Ammon's horn (tissue), 1 donor: ENCODE measurements at regions not wholly inside any gene's neighbourhood (a gene's known extent, or its start where the extent isn't known, plus 50 kb on each side); places are given as distances from the start of the nearest gene placed in this dataset.
A peak's percentile ranks its signal among the peaks of the same experiment; 100 is the strongest.

ENCODE experiments used
- DNase-seq: peaks from one replicate; pipeline ENCODE4 v3.0.0-alpha.2; 2016; ENCODE audit warnings: low spot score

DNA sequence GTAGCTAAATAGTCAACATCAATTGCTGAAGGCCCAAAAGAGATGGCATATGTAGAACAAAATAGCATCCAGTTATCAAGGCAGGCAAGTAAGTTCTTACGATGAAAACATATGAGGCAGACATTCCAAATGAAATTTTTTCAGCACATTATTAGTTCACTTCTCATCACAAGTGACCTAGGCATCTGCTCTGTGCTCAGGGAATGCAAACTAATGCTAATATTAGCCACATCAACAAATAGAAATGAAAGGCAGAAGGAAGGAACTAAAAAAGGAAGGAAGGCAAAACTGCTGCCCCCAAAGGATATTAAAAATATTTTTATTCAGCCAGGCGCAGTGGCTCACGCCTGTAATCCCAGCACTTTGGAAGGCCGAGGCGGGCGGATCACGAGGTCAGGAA is 51.2 kb upstream of the ROCK1 start:
- no peak for DNase-seq

- DNase-seq = peak; percentile 32
These were observed 52.3 kb upstream of the ROCK1 start for GRCh38 chr18:21163647-21164547.

DNA sequence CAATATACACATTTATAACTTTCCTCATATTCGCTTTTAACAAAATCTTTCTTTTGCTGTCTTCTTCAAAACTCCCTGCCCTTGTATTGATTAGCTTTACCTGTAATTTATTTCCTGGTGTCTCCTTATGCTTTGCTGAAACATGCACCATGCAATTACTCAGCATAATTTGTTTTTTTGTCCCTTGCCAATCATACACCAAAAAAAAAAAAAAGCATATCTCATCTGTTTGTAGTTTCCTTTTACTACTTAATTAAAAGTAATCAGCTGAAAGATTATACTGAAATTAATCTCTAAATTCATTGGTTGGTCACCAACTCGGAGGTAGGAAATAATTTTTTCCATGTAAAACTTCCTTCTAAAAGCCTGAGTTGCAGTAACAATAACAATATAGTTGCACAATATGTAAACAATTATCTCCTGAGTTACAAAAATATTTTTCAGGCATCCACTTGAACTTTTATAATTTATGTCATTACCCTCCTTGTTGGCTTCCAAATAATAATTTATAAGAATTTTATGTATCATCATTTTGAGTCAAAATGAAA is 53.0 kb upstream of the ROCK1 start:
- DNase-seq = no peak

- no peak for DNase-seq
These were observed 56.2 kb upstream of the ROCK1 start for GRCh38 chr18:21167641-21168377.

GRCh38 chr18:21168880-21169279 is 57.3 kb upstream of the ROCK1 start:
- DNase-seq = no peak

DNA sequence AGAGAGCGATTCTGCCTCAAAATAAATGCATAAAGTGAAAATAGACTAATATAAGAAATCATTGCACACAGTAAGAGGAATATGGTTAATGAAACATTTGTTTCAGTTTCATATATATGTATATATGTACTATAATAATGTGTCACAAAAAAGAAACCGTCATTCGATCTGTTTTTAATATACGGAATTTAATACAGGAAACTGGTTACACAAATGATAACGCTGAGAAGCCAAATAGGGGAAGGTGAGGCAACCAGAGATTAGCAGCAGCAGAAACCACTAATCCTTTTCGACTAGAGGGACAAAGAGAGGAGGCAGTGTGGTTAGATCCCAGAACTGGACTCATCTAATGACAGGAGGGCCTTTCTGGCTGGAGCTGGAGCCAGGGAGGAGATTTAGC is 64.2 kb upstream of the GREB1L start:
- no peak for DNase-seq

DNA sequence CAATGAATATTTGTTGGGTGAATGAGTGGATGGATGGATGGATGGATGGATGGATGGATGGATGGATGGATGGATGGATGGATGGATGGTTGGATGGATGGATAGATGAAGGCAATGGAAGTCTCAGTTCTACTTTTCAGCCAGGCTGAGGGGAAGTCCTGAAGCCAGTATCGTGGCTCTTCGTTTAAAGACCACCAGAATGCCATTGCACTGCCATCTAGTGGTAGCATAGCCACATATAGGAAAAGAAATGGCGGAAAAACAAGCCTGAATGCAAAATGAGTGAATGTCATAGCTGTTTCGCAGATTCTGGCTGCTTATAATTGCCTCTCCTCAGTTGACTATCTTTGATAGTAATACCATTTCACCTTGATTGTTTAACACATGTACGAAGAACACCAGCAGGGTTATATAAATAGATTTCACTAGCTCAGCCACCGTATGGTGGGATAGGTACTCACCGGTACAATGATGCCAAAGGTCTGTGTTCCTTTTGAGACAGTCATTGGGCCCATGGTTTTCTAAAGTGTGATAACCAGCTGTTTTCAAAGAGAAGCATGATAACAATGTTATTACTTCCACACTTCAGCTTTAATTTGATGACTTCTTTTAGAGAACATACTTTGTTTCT is 62.3 kb upstream of the GREB1L start:
- peak; percentile 78 for DNase-seq

DNA sequence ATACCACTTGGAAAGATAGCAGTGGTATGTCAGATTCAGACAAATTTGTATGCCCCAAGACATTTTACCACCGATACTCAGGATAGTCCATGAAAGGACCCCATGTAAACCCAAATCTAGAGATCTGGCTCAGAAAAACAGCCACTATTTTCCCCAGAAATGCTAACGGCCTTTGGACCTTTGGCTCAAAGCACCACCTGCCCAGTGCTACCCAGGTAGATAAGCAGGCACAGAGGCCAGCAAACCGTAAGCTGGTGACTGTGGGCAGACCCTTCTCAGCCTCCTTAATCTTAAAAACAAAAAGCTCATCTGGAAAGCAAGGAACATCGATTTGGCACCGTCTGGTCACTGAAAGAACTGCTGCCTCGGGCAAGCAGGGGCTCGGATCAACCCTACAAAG is 61.4 kb upstream of the GREB1L start:
- no peak for DNase-seq

DNA sequence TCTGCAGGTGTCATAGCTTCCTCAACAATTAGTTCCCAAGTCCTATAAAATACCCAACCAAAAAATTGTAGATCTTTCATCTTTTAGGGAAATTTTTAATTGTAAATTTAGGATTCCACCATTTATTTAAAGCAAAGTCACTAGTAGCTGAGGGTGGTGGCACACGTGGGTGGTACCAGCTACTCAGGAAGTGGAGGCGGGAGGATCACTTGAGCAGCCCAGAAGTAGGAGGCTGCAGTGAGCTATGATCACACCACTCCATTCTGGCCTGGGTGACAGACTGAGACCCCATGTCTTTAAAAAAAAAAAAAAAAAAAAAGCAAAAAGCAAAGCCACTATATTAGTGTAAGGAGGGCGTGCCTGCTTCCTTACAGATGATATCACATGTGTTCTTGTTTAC is 60.3 kb upstream of the GREB1L start:
- no peak for DNase-seq

DNA sequence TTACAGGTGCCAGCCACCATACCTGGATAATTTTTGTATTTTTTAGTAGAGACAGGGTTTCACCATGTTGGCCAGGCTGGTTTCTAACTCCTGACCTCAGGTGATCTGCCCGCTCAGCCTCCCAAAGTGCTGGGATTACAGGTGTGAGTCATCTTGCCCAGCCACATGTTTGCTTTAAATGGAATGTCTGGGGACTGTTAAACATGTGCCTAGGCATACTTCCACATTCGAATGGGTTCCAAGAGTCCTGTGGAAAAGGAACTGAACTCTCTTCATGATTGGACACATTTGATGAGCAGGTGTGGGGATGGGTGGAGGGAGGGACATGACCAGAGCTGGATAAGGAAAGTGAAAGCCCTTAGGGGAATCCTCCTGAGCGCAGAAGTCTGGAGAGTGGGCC is 58.4 kb upstream of the GREB1L start:
- DNase-seq = no peak

DNA sequence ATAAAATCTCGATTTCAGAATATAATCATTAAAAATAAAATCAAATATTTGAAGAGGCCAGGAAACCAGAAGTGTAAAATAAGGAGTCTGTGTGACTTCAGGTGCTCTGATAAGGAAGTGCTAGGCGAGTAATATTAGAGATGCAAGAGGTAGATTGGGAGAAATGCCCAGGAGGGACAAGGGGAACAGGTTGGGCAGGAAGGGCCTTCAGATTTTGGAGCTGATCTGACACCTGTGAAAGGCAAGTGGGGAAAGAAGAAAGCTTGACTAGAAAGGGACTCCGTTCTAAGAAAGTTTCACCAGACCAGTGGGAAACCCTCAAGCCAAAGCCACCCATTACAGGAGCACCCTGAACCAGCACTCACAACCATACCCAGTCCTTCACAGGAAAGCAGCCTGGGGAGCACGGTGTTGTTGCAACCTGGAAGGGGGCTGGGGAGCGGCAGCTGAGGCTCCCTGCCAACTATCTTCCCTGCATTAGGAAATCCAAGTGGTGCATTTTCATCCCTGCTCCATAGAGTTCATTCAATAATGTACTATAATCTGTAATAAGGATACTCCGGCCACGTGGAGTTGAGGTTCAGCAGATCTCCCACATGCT is 57.5 kb upstream of the GREB1L start:
- no peak for DNase-seq

DNA sequence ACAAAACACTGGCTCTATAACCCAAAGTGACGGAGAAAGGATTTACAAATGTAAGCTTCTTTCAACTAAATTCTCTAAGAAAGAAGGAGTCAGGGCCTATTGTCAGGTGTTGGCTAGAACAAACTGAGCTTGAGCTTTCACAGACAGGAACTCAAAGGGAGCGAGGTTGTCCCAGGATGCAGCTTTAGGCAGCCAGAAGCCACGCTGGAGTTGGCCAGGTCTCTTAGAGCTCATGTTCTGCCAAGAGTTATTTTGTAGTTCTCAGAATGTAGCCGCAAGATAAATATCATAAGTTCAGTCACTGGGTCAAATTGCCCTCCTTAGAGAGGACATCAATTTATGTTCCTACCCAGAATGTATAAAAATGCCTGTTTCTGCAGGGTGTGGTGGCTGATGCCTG is 54.1 kb upstream of the GREB1L start:
- DNase-seq = no peak

- peak; percentile 87 for DNase-seq
These were observed 50.3 kb upstream of the GREB1L start for GRCh38 chr18:21191596-21192307.
